Endometrium (tissue), 2 donors: ENCODE measurements at regions not wholly inside any gene's neighbourhood (a gene's known extent, or its start where the extent isn't known, plus 50 kb on each side); places are given as distances from the start of the nearest gene placed in this dataset.
"Not testable (repeated sequence)": the region's sequence is repeated elsewhere in the genome, so short reads cannot be mapped to it uniquely, and the experiment has no call there.

Source experiments
- FAIRE-seq: peaks from 2 replicates; lab custom pipeline; 2012; peaks lifted over from hg19 to GRCh38; lab: Jason Lieb, UNC
- donor health status: control.
- donor health status: control.

- FAIRE-seq = no peak
Observed at GRCh38 chr22:47914481-47915097, 1152.1 kb downstream of the TBC1D22A start.

GRCh38 chr22:47902646-47903180 lies 1140.3 kb downstream of the TBC1D22A start:
- FAIRE-seq = no peak

GRCh38 chr22:47901911-47902310 lies 1139.5 kb downstream of the TBC1D22A start:
- FAIRE-seq = no peak

GRCh38 chr22:47899894-47900293 lies 1137.4 kb downstream of the TBC1D22A start:
- no peak for FAIRE-seq

GRCh38 chr22:47898946-47899345 lies 1136.5 kb downstream of the TBC1D22A start:
- FAIRE-seq = no peak

- no peak for FAIRE-seq
Observed at GRCh38 chr22:47891609-47892008, 1129.2 kb downstream of the TBC1D22A start.

GRCh38 chr22:47888817-47889216 lies 1126.4 kb downstream of the TBC1D22A start:
- FAIRE-seq = no peak

- FAIRE-seq = no peak
Observed at GRCh38 chr22:47884775-47885174, 1122.3 kb downstream of the TBC1D22A start.

GRCh38 chr22:47884200-47884599 lies 1121.8 kb downstream of the TBC1D22A start:
- FAIRE-seq = no peak

GRCh38 chr22:47883757-47884156 lies 1121.3 kb downstream of the TBC1D22A start:
- FAIRE-seq = no peak

- FAIRE-seq = no peak
Observed at GRCh38 chr22:47879346-47879745, 1116.9 kb downstream of the TBC1D22A start.

- no peak for FAIRE-seq
Observed at GRCh38 chr22:47878460-47878859, 1116.0 kb downstream of the TBC1D22A start.

- FAIRE-seq = no peak
Observed at GRCh38 chr22:47872761-47873535, 1110.5 kb downstream of the TBC1D22A start.

- no peak for FAIRE-seq
Observed at GRCh38 chr22:47865626-47866025, 1103.2 kb downstream of the TBC1D22A start.

GRCh38 chr22:47862394-47862793 lies 1099.9 kb downstream of the TBC1D22A start:
- FAIRE-seq = no peak

- FAIRE-seq = not testable (repeated sequence)
Observed at GRCh38 chr22:47860907-47861306, 1098.5 kb downstream of the TBC1D22A start.

- FAIRE-seq = no peak
Observed at GRCh38 chr22:47859881-47860525, 1097.6 kb downstream of the TBC1D22A start.

- no peak for FAIRE-seq
Observed at GRCh38 chr22:47858773-47859306, 1096.4 kb downstream of the TBC1D22A start.

GRCh38 chr22:47854680-47855079 lies 1092.2 kb downstream of the TBC1D22A start:
- no peak for FAIRE-seq

GRCh38 chr22:47854251-47854650 lies 1091.8 kb downstream of the TBC1D22A start:
- FAIRE-seq = no peak

- no peak for FAIRE-seq
Observed at GRCh38 chr22:47853750-47854149, 1091.3 kb downstream of the TBC1D22A start.

GRCh38 chr22:47851586-47851985 lies 1089.1 kb downstream of the TBC1D22A start:
- no peak for FAIRE-seq
